GM23248 (cell line): ENCODE measurements at regions not wholly inside any gene's neighbourhood (a gene's known extent, or its start where the extent isn't known, plus 50 kb on each side); places are given as distances from the start of the nearest gene placed in this dataset.

ENCODE experiments used
- EZH2 ChIP-seq: fragments of 200-600 bp; sonication (generic); IDR thresholded peaks from 2 replicates; pipeline ENCODE4 v1.6.1; 2018; ENCODE audit warnings: antibody characterized with exemption, mild to moderate bottlenecking; ENCODE audit not compliant: insufficient read depth, poor library complexity, severe bottlenecking
- EZH2phosphoT487 ChIP-seq: fragments of 200-600 bp; sonication (generic); IDR thresholded peaks from 2 replicates; pipeline ENCODE4 v1.6.1; 2018; ENCODE audit warnings: antibody characterized with exemption, moderate library complexity, mild to moderate bottlenecking, low read depth; ENCODE audit not compliant: insufficient read depth

DNA sequence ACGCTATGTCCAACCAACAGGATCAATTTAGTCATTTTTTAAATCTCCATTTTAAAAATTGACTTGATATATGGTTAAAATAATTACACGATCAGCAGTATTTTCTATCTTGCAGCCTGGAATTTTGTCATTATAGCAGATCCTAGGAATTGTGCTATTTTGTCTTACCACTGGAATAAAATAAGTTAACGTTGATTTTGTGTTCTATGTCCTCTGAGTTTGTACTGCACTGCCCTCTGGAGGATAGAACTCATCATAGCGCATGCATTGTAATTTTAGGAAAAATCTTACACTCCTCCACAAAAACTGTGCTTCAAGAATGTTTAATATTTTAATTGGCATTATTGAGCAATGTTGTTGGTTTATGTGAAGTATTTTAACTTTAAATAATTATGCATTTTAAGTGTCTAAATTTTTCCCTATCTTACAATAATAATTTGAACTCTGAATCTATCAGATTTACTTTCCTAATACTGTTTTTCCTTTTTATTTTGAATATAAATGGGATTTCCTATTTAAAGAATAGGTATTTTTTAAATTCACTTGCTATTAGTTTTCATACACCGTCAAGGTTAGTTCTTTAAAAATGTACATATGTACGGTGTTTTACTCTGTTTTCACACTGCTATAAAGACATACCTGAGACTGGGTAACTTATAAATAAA, 220.1 kb downstream of the PPP1R3A start:
- TF ChIP-seq EZH2phosphoT487 (no peak), EZH2 (no peak)
